Panc1 (cell line): ENCODE measurements at regions not wholly inside any gene's neighbourhood (a gene's known extent, or its start where the extent isn't known, plus 50 kb on each side); places are given as distances from the start of the nearest gene placed in this dataset.
A peak's percentile ranks its signal among the peaks of the same experiment; 100 is the strongest.

Experiments
- ATAC-seq: fragments of 200-7000 bp; cut with Tn5 transposase; 2 replicates; pipeline ENCODE4 v1.9.1; 2020; ENCODE audit warnings: mild to moderate bottlenecking, moderate library complexity
- BruUV-seq: library from RNA; stranded (reverse); fragments of 400-500 nt; replicated peaks from 2 replicates; lab custom pipeline; 2021; lab: Mats Ljungman, UMichigan
- CTCF ChIA-PET: fragments of 300-600 bp; sonication (Branson Sonifier 250); formaldehyde crosslinking; loops from one replicate; lab custom pipeline; 2022; ENCODE audit warnings: antibody characterized with exemption; lab: Charles Lee
- POLR2A ChIA-PET: fragments of 300-600 bp; sonication (Branson Sonifier 250); formaldehyde crosslinking; loops from one replicate; lab custom pipeline; 2022; ENCODE audit warnings: antibody characterized with exemption; lab: Charles Lee
- DNase-seq: peaks from one replicate; pipeline ENCODE4 v3.0.0-alpha.2; 2010; ENCODE audit warnings: low read depth, low spot score
- H3K27ac ChIP-seq: 2 replicates; pipeline ENCODE4 v1.5.1; 2011; ENCODE audit warnings: mild to moderate bottlenecking, low read length, inconsistent platforms
- H3K27me3 ChIP-seq: fragments of 200-500 bp; sonication (Bioruptor generic); 2 replicates; pipeline ENCODE4 v1.6.0; 2014; ENCODE audit warnings: low read length, inconsistent platforms; ENCODE audit not compliant: control insufficient read depth, insufficient read depth
- H3K36me3 ChIP-seq: fragments of 200-500 bp; sonication (Bioruptor generic); 2 replicates; pipeline ENCODE4 v1.5.1; 2014; ENCODE audit warnings: inconsistent platforms, mild to moderate bottlenecking, low read length, moderate library complexity; ENCODE audit not compliant: control insufficient read depth, insufficient read depth
- H3K4me1 ChIP-seq: 2 replicates; pipeline ENCODE4 v1.5.1; 2011; ENCODE audit warnings: inconsistent platforms, mild to moderate bottlenecking, low read length, moderate library complexity; ENCODE audit not compliant: control insufficient read depth, insufficient read depth
- H3K4me3 ChIP-seq, 2 experiments: 2 replicates each; pipeline ENCODE4 v1.5.1; 2011 to 2012; ENCODE audit warnings: low read depth in 2 of 2, low read length in 2 of 2, mild to moderate bottlenecking in 2 of 2, inconsistent platforms in 1 of 2, moderate library complexity in 1 of 2
- H3K9me3 ChIP-seq: fragments of 200-500 bp; sonication (Bioruptor generic); 2 replicates; pipeline ENCODE4 v1.5.1; 2014; ENCODE audit warnings: low read depth, mild to moderate bottlenecking, inconsistent platforms, low read length, moderate library complexity; ENCODE audit not compliant: control insufficient read depth, insufficient read depth
- CTCF ChIP-seq: fragments of 450-650 bp; IDR thresholded peaks from 2 replicates; pipeline ENCODE4 v1.5.1; 2017; ENCODE audit warnings: mild to moderate bottlenecking
- POLR2AphosphoS5 ChIP-seq: IDR thresholded peaks from 2 replicates; pipeline ENCODE4 v1.6.1; 2012; ENCODE audit warnings: mild to moderate bottlenecking, low read depth, low read length, moderate library complexity
- REST ChIP-seq, 2 experiments: IDR thresholded peaks; 2 replicates each; pipeline ENCODE4 v1.6.1; 2011 to 2012; ENCODE audit warnings: low read depth in 2 of 2, control low read depth in 1 of 2, low read length in 1 of 2, mild to moderate bottlenecking in 1 of 2, moderate library complexity in 1 of 2; ENCODE audit not compliant: insufficient read depth in 1 of 2
- SIN3A ChIP-seq: IDR thresholded peaks from 2 replicates; pipeline ENCODE4 v1.6.1; 2012; ENCODE audit warnings: low read depth, mild to moderate bottlenecking, low read length, moderate library complexity, borderline replicate concordance; ENCODE audit not compliant: insufficient read depth
- TCF7L2 ChIP-seq: IDR thresholded peaks from 2 replicates; pipeline ENCODE4 v1.6.1; 2011; ENCODE audit warnings: mild to moderate bottlenecking, low read depth, low read length, inconsistent platforms
- in situ Hi-C: cut with HindIII; loops from 2 replicates; pipeline ENCODE4 v1.10.0; 2016; ENCODE audit warnings: low sequenced_read_pairs, low pct_unique_long_range_greater_than_20kb
- intact Hi-C: fragments of 100-400 bp; cut with micrococcal nuclease; formaldehyde crosslinking; loops from one replicate; pipeline ENCODE4 v1.10.0; 2022; ENCODE audit not compliant: unreplicated experiment

GRCh38 chr6:68313911-68314310 is 321.2 kb upstream of the ADGRB3 start:
- H3K4me3 ChIP-seq: no peak overlapping the region
- intact Hi-C loops (no loop called here), in situ Hi-C loops (no loop called here)
- H3K27ac ChIP-seq: no peak overlapping the region
- H3K27me3 ChIP-seq: no peaks in the 10 kb centered on the region
- no peak for ATAC-seq
- no peak for TF ChIP-seq SIN3A
- peak; percentile 31; the same call in 1 of the 2 replicates for TF ChIP-seq CTCF
- TF ChIP-seq TCF7L2: no peak
- POLR2A ChIA-PET: no interaction called here
- BruUV-seq: no TSS peak
- CTCF ChIA-PET: no interaction called here
- no peaks in the 10 kb centered on the region for H3K9me3 ChIP-seq
- H3K4me1 ChIP-seq: no peaks in the 10 kb centered on the region
- no peaks in the 10 kb centered on the region for H3K36me3 ChIP-seq
- DNase-seq: no peak

- no peak overlapping the region for H3K27ac ChIP-seq
- H3K27me3 ChIP-seq: no peaks in the 10 kb centered on the region
- in situ Hi-C loops: no loop called here
- CTCF ChIA-PET: no interaction called here
- POLR2A ChIA-PET: no interaction called here
- H3K4me1 ChIP-seq: no peaks in the 10 kb centered on the region
- ATAC-seq (no peak), DNase-seq (no peak)
- no peak overlapping the region for H3K4me3 ChIP-seq
- no peaks in the 10 kb centered on the region for H3K9me3 ChIP-seq
- TF ChIP-seq CTCF (no peak), TCF7L2 (no peak), SIN3A (no peak), REST (IDR thresholded peaks at IDR 0.05; ENCODE audit: insufficient read depth in 1 of 2, low read depth in 2 of 2, low read length in 1 of 2) (no peak), POLR2AphosphoS5 (no peak)
- intact Hi-C loops: no loop called here
- no TSS peak for BruUV-seq
- no peaks in the 10 kb centered on the region for H3K36me3 ChIP-seq
These were observed 327.8 kb upstream of the ADGRB3 start for GRCh38 chr6:68307301-68307700.
